Panc1 (cell line): ENCODE measurements at regions not wholly inside any gene's neighbourhood (a gene's known extent, or its start where the extent isn't known, plus 50 kb on each side); places are given as distances from the start of the nearest gene placed in this dataset.
"Not testable (repeated sequence)": the region's sequence is repeated elsewhere in the genome, so short reads cannot be mapped to it uniquely, and the experiment has no call there.

Experiments
- CTCF ChIP-seq: fragments of 450-650 bp; IDR thresholded peaks from 2 replicates; pipeline ENCODE4 v1.5.1; 2017; ENCODE audit warnings: mild to moderate bottlenecking
- POLR2AphosphoS5 ChIP-seq: IDR thresholded peaks from 2 replicates; pipeline ENCODE4 v1.6.1; 2012; ENCODE audit warnings: mild to moderate bottlenecking, low read depth, low read length, moderate library complexity

- peak; percentile 75 for TF ChIP-seq CTCF
- not testable (repeated sequence) for TF ChIP-seq POLR2AphosphoS5
These were observed 1410.7 kb downstream of the UQCRFS1 start for GRCh38 chr19:27802293-27802692.
